ENCODE measurements at regions not wholly inside any gene's neighbourhood (a gene's known extent, or its start where the extent isn't known, plus 50 kb on each side); places are given as distances from the start of the nearest gene placed in this dataset.

DNA sequence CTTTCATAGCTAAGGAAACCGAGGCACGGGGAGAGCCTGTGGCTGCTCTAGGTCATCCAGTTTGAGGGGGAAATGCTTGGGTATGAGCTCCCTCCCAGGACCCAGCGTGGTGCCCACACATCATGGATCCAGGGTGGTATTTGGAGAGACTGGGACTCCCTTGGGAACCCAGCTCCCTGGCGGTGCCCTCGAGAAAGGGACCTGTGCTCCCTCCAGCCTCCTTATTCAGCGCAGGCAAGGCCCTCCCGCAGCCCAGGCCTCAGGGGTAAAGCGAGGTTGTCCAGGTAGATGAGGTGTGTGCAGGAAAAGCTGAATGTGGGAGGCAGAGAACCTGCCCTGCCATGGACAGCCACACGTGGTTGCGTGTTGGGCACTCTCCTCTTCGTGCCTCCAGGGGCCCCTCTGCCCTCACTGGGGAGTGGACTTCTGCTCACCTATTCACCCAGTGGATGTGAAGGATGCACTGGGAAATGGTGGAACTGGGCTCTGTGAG, 53.8 kb upstream of the GPR78 start:
- DNase-seq (ENCODE audit: low read depth) = no peak

DNA sequence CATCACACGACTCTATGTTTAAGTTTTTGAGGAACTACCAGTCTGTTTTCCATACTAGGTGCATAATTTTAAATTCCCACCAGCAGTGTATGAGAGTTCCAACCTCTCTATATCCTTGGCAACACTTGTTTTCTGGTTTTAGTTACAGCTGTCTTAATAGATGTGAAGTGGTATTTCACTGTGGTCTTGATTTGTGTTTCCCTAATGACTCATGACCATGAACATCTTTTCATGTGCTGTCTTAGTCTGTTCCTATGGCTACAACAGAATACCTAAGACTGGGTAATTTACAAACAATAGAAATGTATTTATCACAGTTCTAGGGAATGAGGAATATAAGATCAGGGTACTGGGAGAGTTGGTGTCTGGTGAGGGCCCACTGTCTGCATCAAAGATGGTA, 51.5 kb upstream of the GPR78 start:
- DNase-seq (ENCODE audit: low read depth) = peak; percentile 64

Measured in HS-5 (cell line).